NCI-H1048 (cell line): ENCODE measurements at regions not wholly inside any gene's neighbourhood (a gene's known extent, or its start where the extent isn't known, plus 50 kb on each side); places are given as distances from the start of the nearest gene placed in this dataset.

ENCODE experiments used
- DNase-seq: peaks from one replicate; lab custom pipeline; 2025; lab: John Stamatoyannopoulos, UW

DNA sequence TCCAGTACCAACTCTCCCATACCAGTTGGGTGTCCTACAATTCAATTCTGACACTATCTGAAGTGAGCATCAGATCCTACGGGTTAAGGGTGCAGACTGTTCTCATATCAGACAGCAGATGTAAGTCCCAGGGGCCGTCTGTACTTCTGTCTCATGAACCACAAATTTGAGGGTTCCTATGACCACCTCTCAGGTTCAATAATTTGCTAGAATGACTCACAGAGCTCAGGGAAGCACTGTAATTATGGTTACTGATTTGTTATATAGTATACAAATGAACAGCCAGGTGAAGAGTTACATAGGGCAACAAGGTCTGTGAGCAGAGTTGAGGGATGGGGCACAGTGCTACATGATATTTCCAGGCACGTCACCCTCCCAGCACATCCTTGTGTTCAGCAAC, 499.1 kb downstream of the DMAC1 start:
- DNase-seq = no peak

DNA sequence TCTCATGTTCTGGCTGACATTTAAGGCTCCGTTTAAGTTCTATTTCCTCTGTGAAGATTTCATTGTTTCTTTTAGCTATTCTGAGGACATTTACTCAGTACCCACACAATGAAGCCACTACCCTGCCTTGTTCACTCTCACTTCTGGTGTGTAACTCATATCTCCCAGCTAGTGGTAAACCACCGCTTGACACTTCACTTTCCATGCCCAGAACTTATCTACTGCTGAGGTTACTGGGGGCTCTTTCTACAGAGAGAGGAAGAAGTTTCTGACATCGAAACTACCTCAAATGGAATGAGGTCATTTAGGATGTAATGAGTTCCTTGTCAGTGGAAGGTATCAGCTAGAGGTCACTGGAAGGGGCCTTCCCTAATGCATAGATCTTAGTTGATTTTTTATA, 501.5 kb downstream of the DMAC1 start:
- DNase-seq = no peak

DNA sequence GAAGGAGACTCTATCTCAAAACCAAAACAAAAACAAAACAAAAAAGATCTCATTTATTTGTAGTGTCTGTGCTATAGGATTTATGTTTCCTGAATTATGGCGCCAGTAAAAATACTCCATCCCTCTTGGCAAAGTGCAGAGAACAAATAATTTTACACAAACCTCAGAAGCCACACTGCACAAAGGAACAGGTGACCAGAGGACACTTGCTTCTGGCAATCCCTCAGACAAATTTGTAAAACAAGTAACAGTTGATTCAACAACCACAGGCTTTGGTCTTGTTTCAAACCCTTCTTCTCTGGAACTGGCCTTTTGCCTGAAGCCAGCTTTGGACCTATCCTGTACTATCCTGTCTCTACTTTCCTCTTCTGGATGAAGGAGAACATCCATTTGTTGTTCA, 502.1 kb downstream of the DMAC1 start:
- DNase-seq = no peak

DNA sequence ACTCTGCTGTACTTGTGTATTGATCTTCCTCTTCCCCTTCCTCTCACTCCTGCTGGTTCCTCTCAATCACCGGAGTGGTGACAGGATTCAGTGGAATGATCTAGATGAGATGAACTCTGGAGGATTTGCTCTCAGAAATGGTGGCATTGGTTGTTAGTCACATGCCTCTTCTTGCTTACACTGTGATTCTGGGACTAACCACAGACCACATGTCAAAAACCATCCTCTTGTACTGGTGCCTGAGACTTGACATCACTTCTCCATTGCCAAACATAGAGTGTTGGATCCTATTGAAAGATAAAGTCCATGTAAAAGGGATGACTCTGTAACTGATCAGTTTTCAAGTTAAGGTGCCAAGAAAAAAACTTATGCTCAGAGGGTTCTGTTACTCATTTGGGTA, 506.5 kb downstream of the DMAC1 start:
- DNase-seq = no peak

DNA sequence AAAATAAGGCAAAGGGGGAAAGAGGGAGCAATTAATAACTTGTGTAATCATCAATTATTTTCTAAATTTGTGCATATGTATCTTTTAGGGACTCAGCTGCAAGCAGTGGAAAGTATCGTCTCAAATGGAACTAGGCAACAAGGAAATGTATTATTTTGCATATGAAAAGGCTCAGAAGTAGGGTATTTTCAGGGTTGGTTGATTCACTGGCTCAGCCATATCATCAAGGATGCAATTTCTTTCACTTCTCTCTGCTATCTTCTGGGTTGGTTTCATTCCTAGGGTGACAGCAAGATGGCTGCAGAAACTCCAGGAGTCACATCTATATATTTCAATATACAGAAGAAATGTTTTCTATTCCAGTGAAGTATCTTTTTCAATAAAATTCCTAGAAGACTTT, 509.8 kb downstream of the DMAC1 start:
- no peak for DNase-seq

DNA sequence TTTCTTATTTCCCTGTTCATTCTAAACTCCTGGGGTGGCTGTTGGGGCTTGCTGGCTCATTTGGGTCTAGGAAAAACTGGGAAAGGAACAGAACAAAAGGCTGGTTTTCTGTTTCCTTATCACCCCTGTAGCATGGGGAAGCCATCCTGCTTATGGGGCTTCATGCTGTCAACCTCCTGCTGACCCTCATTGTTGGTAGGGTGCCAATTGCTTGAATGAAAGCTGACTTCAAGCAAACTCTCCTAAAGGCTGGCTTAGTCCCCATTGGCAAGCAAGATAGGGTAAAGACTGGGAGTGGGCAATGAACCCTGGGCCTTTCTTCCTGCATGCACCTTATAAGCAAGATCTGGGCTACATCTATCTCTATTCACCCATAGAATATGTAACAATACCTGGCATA, 511.6 kb downstream of the DMAC1 start:
- DNase-seq = no peak

DNA sequence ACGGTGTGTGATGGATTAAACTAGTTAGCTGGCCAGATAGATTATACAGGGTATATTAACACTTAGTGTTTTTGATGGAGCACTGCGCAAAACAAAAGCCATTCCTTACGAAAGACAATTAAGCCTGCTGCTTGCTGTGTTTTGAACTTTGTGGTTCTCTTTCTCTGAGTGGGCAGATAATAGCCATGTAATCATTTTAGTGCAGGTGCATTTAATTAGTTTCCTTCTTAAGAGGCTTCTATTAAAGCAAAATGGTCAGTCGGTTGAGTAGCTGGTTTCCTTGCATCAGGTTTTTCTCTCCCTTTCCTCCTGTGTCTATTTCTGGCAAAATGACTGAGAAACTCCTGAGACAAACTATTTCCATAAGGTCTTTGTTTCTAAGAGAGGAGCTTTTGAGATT, 512.5 kb downstream of the DMAC1 start:
- DNase-seq = no peak

DNA sequence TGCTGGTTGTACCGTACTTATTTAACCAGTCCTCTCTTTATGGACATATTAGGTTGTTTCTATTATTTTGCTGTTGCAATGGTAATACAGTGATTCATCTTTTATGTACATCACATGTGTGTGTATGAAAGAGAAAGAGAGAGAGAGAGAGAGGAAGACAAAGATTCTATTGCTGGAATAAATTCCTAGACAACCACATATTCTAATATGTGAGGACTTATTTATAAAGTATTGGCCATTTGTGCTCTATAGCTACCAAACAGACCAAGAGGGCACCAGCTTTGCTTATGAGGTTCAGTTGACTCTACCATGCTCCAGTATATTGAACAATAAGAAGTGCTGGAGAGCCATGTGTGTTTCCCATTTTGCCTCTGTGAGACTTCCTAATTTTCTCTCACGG, 513.5 kb downstream of the DMAC1 start:
- DNase-seq = no peak

DNA sequence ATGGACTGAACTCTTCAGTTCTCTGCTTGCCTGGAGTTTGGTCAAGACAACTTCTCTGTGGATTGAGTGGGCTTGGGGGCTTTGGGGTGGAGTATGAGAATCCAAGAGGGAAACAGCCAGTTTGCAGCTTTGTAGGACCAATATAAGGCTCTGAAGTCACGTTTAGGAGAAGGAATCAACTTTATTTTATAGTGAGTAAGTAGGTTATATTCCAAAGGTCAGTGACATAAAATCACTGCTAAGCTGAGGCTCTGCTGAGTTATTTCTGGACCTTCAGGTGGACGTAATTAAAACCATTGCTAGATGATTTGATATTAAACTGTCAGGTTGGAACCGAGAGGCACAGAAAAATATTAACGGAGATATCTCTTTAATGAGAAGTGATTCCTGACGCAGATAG, 514.4 kb downstream of the DMAC1 start:
- DNase-seq = no peak

DNA sequence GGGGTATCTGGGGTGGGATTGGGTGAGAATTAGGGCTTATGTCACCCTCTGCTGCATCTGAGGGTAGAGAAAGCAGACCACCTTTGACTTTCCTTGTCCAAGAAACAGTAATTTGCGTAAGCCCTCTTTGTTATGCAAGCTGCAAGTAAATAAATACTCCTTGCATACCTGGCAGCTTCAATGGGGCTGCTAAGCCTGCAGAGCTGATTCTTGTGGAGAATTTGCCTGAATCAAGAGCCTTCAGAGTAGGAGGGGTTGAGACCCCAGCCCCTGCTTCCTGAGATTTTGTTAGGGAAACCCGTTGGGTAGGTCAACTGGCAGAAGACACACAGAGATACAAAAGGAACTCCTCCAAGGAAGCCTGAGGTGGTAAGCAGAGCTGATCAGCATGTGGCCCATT, 515.1 kb downstream of the DMAC1 start:
- no peak for DNase-seq

DNA sequence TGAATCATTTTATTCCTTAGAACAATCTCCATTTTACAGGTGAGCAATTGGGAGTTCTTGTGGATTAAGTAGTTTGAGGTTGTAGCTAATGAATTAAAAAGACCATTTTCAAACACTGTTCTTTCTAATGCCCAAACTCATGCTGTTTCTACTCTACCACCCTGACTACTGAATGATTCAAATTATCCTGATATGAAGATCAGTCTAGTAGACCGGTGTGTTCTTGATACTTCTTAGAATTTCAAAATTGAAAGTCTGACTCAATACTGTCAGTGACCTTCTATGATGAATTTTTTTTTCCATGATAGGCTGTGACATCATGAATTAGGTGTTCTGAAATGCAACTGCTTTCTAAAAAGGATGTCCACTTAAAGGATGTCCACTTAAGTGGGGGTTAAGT, 515.5 kb downstream of the DMAC1 start:
- no peak for DNase-seq

DNA sequence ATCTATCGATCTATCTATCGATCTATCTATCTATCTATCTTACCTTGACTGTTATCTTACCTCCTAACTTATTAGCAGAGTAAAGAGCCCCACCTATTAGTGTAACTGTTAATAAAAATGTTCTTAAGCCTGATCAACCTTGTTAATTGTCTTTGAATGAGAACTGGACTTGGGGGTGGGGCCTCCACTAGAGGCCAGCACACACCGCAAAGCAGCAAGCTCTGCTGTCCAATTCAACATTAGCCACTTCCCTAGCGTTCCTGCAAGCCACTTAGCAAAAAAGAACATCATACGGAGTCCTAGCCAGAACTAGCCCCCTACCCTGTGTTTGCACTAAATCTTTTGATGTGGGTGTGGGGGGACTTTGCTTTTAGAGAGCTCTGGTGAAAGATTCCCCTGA, 515.8 kb downstream of the KDM4C start:
- DNase-seq = no peak

DNA sequence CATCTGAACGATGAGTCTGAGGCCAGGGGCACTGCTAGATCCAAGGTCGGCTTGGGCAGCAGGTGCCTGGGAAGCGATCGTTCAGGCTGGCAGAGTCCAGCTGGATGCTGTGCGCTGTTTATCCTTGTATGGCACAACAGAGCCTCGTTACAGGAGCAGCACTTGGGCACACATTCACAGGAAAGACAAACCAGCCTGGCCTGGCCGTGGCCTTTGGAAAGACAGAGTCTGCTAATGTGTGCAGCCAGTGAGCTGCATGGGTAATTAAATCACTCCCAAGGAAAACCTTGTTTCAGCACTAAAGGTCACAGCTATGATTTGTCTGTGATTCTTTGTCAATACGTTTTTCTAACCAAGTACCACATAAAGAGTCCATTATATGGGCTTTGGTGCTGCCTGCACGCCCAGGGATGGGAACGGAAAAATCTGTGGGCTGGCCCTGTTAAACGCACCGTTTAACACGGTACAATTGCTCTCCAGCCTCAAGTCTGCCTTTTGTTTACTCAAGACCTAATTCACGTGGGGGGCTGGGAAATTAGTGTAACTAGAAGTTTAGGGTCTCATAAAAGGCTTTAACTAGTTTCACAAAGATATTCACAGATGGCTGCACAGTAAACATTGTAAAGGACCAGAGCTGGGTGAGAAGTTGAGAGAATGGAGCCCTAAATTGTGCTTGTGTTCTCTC, 509.3 kb downstream of the KDM4C start:
- DNase-seq = no peak

DNA sequence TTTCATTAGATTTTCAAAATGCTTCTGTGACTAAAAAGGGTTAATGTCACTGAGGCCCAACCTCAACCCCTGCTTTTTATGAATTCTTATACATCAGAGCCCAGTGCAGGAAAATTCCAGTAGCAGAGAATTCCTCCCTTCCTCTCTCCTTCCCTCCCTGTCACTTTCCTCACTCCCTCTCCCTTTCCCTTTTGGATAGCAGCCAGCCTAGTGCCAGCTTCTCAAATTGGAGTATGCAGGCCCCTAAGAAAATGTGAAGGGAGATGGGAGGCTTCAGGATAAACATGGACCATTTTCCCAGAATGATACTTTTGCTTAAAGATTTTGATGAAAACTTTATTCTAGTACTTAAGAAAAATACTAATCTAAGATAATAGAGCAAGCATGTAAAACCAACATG, 507.4 kb downstream of the KDM4C start:
- no peak for DNase-seq

DNA sequence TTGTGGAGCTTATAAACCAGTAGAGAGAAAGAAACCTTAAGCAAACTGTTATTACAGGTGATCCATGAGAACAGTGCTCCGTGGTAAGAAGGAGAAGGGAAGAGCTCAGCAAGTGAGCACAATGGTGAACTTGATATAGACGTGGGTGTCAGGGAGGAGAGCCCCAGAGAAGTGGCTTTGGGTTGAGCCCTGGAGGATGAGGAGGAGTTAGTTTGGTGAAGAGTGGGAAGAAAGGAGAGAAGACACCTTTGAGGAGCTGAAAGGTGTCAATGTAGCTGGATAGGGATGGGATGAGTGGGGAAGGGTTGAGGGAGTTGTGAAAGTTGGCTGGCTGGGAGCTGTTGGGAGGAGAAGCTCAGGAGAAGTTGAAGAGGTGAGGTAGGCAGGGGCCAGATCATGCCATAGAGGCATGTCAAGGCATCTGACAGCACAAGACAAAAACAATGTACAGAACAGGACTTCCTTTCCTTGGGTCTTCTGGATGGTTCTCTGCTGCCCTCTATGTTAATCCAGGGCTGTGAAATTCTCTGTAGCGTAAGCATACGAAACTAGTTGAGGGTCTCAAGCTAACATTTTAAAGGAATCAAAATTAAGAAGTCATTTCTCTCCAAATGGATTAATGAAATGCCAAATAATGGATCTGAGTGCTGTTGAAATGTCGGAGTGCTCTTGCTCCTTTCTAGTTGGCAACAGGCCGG, 501.9 kb downstream of the KDM4C start:
- DNase-seq = no peak

DNA sequence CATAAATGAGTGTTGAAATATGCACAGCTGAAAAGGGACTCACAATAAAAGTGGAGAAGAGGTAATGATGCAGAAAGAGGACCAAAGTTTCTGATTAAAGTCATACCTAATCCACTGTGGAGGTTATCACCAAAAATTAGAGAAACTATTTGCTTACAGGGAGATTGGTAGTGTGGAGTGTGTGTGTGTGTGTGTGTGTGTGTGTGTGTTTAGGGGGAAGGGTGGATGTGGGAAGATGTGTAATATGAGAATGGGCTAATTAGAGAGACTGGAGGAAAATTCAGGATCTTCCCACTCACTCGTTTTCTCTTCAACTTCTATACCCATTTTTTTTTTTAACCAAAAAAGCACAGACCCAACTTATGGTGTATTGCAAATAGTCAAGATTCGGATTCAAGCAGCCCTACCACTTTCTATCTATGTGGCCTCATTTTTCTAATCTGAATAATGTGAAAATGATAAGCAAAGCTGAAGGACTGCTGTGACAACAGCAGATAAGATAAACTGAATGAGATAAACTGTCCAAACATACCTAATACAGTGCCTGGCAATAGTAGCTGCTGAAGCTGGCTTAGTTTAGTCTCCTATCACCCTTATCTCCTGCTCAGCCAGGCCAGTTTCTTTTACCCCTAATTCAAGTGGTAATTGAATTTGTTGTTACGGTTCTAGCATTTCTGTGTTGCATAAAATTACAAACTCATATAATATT, 501.1 kb downstream of the KDM4C start:
- no peak for DNase-seq

DNA sequence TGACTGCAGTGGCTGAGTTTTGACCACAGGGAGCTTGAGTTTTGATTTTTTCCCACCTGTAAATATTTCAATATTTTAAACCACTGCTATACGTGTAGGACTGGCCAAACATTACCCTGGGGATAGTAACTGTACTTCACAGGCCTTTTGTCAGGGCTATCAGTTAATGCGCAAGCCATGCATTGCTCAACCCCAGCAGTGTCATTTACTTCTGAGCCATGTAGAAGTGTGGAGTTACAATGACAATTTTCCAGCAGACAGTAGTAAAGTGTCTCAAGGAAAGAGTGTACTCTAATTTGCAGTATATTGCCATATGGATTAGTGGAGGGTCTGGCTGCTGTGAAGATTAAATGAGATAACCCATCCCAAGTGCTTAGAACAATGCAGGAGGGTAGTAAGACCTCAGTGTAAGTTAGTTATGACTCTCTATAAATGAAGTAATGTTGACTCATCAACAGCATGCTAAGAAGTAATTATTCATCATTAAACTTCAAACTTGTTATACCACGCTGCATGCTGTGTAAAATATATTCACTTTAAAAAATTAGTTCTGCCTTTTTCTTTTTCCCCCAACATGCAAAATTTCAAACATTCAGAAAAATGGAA, 489.2 kb downstream of the KDM4C start:
- DNase-seq = no peak

DNA sequence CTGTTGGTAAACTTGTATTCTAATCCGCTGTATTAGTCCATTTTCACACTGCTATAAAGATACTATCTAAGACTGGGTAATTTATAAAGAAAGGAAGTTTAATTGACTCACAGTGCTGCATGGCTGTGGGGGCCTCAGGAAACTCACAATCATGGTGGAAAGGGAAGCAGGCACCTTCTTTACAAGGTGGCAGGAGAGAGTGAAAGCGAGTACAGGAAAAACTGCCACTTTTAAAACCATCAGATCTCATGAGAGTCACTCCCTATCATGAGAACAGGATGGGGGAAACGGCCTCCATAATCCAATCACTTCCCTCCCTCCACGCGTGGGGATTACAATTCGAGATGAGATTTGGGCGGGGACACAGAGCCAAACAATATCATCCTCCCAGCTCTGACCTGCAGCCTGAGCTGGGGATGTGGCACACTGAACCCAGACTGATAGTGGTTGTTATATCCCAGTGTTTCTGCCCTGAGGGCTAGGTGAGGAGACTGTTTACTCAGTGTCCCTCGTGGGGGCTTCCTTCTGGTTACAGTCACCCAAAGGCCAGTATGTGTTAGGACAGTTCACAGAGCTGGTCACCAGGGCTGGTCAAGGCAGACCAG, 488.3 kb downstream of the KDM4C start:
- no peak for DNase-seq

DNA sequence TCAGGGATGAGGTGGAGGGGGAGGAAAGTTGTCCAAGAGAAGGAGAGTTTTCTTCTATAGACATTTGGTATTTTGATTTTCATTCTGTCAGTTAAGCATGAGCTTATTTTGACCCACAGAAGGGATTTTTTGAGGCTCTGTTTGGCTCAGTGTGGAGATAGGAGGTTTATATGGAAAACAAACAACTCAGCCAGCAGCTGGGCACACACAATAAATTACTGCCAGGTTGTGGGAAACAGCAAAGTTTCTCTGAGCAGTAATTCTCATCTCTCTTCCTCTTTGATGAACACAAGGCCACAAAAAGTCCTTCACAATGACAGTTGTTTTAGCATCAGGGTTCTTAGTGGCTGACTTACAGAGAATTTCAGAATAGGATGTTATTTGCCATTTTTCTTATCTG, 486.1 kb downstream of the KDM4C start:
- no peak for DNase-seq

DNA sequence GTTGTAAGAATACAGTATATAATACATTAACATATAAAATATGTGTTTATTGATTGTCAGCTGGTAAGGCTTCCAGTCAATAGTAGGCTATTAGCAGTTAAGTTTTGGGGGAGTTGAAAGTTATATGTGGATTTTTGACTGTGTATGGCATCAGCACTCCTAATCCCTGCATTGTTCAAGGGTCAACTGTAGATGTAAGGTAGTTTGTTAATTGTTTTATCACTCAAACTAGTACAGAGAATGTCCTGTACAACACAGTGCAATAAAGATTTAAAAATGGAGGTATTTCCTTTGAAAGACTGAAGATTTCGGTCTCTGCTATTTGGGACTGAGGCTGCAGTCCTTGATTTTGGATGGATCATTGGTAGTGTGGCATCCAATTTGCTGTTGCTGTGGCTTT, 484.4 kb downstream of the KDM4C start:
- no peak for DNase-seq

DNA sequence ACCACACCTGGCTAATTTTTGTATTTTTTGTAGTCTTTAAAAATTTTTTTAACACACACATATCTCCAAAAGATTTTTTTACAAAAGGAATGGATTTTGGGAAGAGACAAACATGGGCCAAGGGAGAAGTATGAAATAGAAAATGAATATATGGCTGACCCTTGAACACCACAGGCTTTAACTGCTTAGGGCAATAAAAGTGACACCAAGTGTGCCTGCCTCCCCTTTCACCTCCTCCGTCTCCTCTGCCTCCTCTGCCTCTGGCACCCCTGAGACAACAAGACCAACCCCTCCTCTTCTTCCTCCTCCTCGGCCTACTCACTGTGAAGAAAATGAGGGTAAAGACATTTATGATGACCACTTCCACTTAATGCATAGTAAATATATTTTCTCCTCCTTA, 483.9 kb downstream of the KDM4C start:
- no peak for DNase-seq

DNA sequence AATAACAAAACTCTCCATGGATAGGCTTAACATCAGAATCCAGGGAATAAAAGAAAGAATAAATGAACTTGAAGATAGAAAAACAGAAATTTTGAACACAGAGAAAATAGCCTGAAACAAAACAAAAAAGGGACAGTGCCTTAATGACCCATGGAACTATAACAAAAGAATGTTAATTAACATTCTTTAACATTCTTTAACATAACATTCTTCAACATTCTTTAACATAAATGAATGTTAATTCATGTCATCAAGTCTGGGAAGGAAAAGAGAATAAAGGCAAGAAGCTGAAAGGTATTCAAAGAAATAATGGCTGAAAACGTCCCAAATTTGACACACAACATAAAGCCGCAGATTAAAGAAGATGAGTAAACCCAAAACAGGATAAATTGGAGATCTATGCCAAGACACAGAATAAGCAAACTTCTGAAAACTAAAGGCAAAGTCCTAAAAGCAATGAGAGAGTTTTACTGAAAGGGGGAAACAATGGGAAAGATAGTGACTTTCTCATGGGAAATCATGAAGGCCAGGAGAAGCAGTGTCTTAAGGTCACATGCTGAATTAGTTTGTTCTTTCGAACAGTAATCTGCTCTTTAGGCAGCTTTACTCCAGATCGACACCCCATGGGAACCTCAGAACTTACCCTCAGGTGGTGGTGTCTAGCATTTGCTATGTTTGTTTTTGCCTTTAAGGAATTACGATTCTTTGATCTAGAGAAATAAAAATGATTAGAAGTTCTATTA, 483.0 kb downstream of the KDM4C start:
- DNase-seq = no peak
